AG10803 (cell line): ENCODE measurements at regions not wholly inside any gene's neighbourhood (a gene's known extent, or its start where the extent isn't known, plus 50 kb on each side); places are given as distances from the start of the nearest gene placed in this dataset.
A peak's percentile ranks its signal among the peaks of the same experiment; 100 is the strongest.

Experiments used
- DNase-seq: peaks from one replicate; pipeline ENCODE4 v3.0.0; 2010; ENCODE audit warnings: low read depth
- H3K4me3 ChIP-seq: 2 replicates; pipeline ENCODE4 v1.5.1; 2011; ENCODE audit warnings: mild to moderate bottlenecking, low read length, control low read depth
- TF ChIP-seq, protein P1 (sequence below): conservative IDR thresholded peaks from 2 replicates; pipeline ENCODE4 v1.5.1; 2011; ENCODE audit warnings: mild to moderate bottlenecking, low read length, control low read depth, inconsistent platforms

- no peak overlapping the region for H3K4me3 ChIP-seq
- TF ChIP-seq, protein P1, sequence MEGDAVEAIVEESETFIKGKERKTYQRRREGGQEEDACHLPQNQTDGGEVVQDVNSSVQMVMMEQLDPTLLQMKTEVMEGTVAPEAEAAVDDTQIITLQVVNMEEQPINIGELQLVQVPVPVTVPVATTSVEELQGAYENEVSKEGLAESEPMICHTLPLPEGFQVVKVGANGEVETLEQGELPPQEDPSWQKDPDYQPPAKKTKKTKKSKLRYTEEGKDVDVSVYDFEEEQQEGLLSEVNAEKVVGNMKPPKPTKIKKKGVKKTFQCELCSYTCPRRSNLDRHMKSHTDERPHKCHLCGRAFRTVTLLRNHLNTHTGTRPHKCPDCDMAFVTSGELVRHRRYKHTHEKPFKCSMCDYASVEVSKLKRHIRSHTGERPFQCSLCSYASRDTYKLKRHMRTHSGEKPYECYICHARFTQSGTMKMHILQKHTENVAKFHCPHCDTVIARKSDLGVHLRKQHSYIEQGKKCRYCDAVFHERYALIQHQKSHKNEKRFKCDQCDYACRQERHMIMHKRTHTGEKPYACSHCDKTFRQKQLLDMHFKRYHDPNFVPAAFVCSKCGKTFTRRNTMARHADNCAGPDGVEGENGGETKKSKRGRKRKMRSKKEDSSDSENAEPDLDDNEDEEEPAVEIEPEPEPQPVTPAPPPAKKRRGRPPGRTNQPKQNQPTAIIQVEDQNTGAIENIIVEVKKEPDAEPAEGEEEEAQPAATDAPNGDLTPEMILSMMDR: no peak
- no peak for DNase-seq
Measured at GRCh38 chr2:84088656-84089055, 370.4 kb downstream of the SUCLG1 start.

DNA sequence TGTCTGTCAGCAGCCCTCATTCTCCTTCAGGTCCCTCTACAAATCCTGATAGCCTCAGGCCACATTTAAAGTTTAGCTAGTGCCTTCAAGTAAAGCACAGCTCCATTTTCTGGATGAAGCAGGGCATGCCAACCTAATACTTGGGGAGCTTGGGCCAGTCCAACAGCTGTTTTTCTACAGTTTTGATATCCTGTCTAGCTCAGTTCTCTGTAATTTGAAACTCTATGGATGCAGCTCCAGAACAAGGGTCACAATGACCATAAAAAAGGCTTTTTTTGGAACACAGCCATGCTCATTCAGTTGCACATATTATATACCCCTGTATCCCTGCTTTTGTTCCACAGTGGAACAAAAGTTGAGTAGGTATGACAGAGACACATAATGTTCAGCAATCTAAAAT, 373.5 kb downstream of the SUCLG1 start:
- no peak overlapping the region for H3K4me3 ChIP-seq
- no peak for DNase-seq
- TF ChIP-seq, protein P1: no peak

DNA sequence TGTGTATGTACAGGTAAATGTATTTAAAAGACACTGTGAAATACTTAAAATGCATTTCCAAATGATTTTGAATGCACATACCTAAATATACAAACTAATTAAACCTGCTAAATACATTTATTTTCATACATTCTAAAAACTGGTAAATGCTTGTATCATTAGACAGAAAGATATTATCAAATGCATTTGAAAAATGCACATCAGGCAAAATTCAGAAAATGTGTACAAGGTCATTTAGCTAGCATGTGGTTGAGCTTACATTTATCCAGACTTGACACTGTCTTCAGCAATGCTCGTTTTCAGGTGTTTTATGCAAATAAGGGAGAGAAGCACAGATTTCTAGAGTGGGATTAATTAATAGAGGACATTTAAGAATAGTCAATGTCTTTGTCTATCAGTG, 374.2 kb downstream of the SUCLG1 start:
- TF ChIP-seq, protein P1: no peak
- no peak for DNase-seq
- no peak overlapping the region for H3K4me3 ChIP-seq

DNA sequence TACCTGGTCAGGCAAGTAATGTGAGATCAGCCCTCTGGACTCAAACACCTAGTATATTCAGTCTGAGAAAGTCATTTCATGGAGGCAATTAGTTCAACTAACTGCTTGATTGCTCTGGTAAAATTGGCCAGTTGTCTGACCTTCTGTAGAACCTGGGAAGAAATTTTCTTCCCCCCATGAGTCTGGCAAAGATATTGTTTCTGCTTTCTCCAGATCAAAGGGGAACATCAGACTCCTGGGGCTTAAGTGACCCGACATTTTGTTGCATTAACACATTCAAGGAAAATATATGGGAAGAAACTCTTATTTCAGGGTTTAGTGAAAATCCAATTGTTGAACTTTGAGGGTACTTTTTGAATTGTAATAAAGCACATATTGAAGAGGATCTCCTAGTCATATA, 375.1 kb downstream of the SUCLG1 start:
- TF ChIP-seq, protein P1: no peak
- no peak overlapping the region for H3K4me3 ChIP-seq
- no peak for DNase-seq

- H3K4me3 ChIP-seq: no peak overlapping the region
- TF ChIP-seq, protein P1: no peak
- no peak for DNase-seq
Measured at GRCh38 chr2:84078471-84078870, 380.6 kb downstream of the SUCLG1 start.

DNA sequence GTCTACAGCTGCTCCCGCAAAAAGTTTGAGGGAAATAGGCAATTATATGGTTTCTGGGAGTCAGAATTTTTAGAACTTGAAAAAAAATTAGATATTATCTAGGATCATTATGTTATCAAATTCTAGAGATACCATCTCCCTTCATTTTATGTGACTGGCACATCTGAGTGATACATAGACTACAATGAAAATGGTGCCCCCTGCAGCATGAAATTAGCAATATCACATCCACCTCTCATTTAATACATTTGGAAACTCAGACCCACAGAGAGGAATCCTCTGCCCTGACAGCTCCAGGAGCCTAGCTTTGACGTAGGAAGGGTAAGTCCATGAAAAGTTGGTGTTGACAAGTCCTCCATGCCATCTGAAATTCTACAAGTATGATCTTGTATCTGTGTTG, 381.6 kb downstream of the SUCLG1 start:
- TF ChIP-seq, protein P1: peak; percentile 40
- peak; percentile 1 for DNase-seq

GRCh38 chr2:84071050-84071449, 388.0 kb downstream of the SUCLG1 start:
- no peak for DNase-seq
- no peak overlapping the region for H3K4me3 ChIP-seq
- TF ChIP-seq, protein P1: no peak

More for the DNA sequence above, 381.6 kb downstream of the SUCLG1 start:
- H3K4me3 ChIP-seq: no peak overlapping the region
